Left kidney (tissue), 1 donor: ENCODE measurements at regions not wholly inside any gene's neighbourhood (a gene's known extent, or its start where the extent isn't known, plus 50 kb on each side); places are given as distances from the start of the nearest gene placed in this dataset.
A peak's percentile ranks its signal among the peaks of the same experiment; 100 is the strongest.
"Not testable (repeated sequence)": the region's sequence is repeated elsewhere in the genome, so short reads cannot be mapped to it uniquely, and the experiment has no call there.

Experiments
- DNase-seq: peaks from one replicate; pipeline ENCODE4 v3.0.0-alpha.2; 2013

- DNase-seq = peak; percentile 47
These were observed 589.7 kb downstream of the CBLN4 start for GRCh38 chr20:55415567-55416142.

GRCh38 chr20:55412508-55412907 is 592.8 kb downstream of the CBLN4 start:
- DNase-seq = not testable (repeated sequence)

- DNase-seq = no peak
These were observed 598.4 kb downstream of the CBLN4 start for GRCh38 chr20:55406891-55407290.

GRCh38 chr20:55394592-55394991 is 610.7 kb downstream of the CBLN4 start:
- no peak for DNase-seq

- DNase-seq = no peak
These were observed 614.5 kb downstream of the CBLN4 start for GRCh38 chr20:55390791-55391190.

GRCh38 chr20:55386686-55387085 is 618.6 kb downstream of the CBLN4 start:
- DNase-seq = no peak

- no peak for DNase-seq
These were observed 629.4 kb downstream of the CBLN4 start for GRCh38 chr20:55375920-55376319.

- DNase-seq = no peak
These were observed 639.6 kb downstream of the CBLN4 start for GRCh38 chr20:55365745-55366144.

- no peak for DNase-seq
These were observed 644.4 kb downstream of the CBLN4 start for GRCh38 chr20:55360895-55361294.

GRCh38 chr20:55354720-55355119 is 650.6 kb downstream of the CBLN4 start:
- DNase-seq = no peak

- DNase-seq = no peak
These were observed 652.1 kb downstream of the CBLN4 start for GRCh38 chr20:55353206-55353605.

GRCh38 chr20:55348223-55348622 is 657.1 kb downstream of the CBLN4 start:
- DNase-seq = no peak

- DNase-seq = no peak
These were observed 662.5 kb downstream of the CBLN4 start for GRCh38 chr20:55342822-55343221.

GRCh38 chr20:55333798-55334197 is 671.5 kb downstream of the CBLN4 start:
- no peak for DNase-seq

GRCh38 chr20:55329108-55329507 is 676.2 kb downstream of the CBLN4 start:
- no peak for DNase-seq

- DNase-seq = no peak
These were observed 682.6 kb downstream of the CBLN4 start for GRCh38 chr20:55322745-55323144.

- DNase-seq = no peak
These were observed 688.6 kb downstream of the CBLN4 start for GRCh38 chr20:55316753-55317152.

GRCh38 chr20:55310844-55311243 is 694.5 kb downstream of the CBLN4 start:
- not testable (repeated sequence) for DNase-seq

GRCh38 chr20:55291261-55291660 is 714.1 kb downstream of the CBLN4 start:
- DNase-seq = no peak

- DNase-seq = peak; percentile 37
These were observed 721.4 kb downstream of the CBLN4 start for GRCh38 chr20:55283889-55284288.

GRCh38 chr20:55273149-55273548 is 732.2 kb downstream of the CBLN4 start:
- no peak for DNase-seq

- no peak for DNase-seq
These were observed 733.9 kb downstream of the CBLN4 start for GRCh38 chr20:55271371-55271770.

- no peak for DNase-seq
These were observed 735.4 kb downstream of the CBLN4 start for GRCh38 chr20:55269913-55270312.

- DNase-seq = no peak
These were observed 739.0 kb downstream of the CBLN4 start for GRCh38 chr20:55266361-55266760.

- DNase-seq = no peak
These were observed 740.5 kb downstream of the CBLN4 start for GRCh38 chr20:55264703-55265239.
